ENCODE measurements at regions not wholly inside any gene's neighbourhood (a gene's known extent, or its start where the extent isn't known, plus 50 kb on each side); places are given as distances from the start of the nearest gene placed in this dataset.

DNA sequence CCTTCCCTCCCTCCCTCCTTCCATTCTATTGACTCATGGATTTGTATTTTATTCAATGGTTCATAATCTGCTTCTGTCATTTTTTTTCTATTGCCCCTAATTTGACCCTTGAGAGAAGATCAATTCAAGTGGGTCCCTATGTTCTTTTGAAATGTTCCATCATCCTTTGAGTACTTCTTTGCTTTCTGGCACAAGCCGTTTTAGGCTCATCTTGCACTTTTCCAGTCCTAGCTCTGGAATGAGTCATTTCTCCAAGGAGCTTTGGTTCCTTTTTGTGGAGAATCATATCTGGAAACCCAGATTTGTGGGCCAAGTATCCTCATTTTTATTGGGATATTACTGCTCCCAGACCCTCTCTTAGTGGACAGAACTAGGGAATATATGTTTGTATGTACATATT, 126.8 kb upstream of the PTPN3 start:
- TF ChIP-seq, protein P1, sequence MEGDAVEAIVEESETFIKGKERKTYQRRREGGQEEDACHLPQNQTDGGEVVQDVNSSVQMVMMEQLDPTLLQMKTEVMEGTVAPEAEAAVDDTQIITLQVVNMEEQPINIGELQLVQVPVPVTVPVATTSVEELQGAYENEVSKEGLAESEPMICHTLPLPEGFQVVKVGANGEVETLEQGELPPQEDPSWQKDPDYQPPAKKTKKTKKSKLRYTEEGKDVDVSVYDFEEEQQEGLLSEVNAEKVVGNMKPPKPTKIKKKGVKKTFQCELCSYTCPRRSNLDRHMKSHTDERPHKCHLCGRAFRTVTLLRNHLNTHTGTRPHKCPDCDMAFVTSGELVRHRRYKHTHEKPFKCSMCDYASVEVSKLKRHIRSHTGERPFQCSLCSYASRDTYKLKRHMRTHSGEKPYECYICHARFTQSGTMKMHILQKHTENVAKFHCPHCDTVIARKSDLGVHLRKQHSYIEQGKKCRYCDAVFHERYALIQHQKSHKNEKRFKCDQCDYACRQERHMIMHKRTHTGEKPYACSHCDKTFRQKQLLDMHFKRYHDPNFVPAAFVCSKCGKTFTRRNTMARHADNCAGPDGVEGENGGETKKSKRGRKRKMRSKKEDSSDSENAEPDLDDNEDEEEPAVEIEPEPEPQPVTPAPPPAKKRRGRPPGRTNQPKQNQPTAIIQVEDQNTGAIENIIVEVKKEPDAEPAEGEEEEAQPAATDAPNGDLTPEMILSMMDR (IDR thresholded peaks at IDR 0.05; ENCODE audit: unreplicated experiment in 3 of 3): no peak
- no peak overlapping the region for H3K4me3 Mint-ChIP-seq
- no peak overlapping the region for H3K27ac Mint-ChIP-seq
- no peaks in the 10 kb centered on the region for H3K27me3 Mint-ChIP-seq (ENCODE audit: low read depth)
- peaks cover 8% of the 10 kb centered on the region for H3K4me1 Mint-ChIP-seq
- H3K9me3 Mint-ChIP-seq: peaks cover 2% of the 10 kb centered on the region
- H3K36me3 Mint-ChIP-seq (ENCODE audit: low read depth): no peaks in the 10 kb centered on the region

DNA sequence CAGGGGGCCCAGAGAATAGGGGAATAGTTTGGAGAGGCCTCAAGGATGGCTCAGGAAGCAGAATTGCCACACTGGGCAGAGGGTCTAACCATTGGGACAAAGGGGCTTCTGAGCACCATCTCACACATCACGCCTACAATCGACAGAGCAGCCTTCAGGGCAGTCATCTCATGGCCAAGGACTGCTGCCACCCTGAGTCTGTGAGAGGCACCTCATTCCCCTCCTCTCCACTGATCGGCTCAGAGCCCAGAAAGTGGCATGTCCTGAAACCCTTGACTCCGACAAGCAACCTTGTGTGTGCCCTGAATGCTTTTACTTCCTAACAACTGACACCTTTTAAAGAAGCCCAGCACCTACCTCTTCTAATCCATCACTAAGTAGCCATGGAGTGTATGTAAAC, 128.9 kb upstream of the PTPN3 start:
- Mint-ChIP-seq H3K27me3 (ENCODE audit: low read depth) (no peaks in the 10 kb centered on the region), H3K36me3 (ENCODE audit: low read depth) (no peaks in the 10 kb centered on the region), H3K4me1 (peaks cover 8% of the 10 kb centered on the region), H3K9me3 (peaks cover 2% of the 10 kb centered on the region), H3K27ac (peak overlapping the region in 2 of 3 experiments; percentile 27 to 42), H3K4me3 (no peak overlapping the region)
- TF ChIP-seq, protein P1 (IDR thresholded peaks at IDR 0.05; ENCODE audit: unreplicated experiment in 3 of 3): no peak

DNA sequence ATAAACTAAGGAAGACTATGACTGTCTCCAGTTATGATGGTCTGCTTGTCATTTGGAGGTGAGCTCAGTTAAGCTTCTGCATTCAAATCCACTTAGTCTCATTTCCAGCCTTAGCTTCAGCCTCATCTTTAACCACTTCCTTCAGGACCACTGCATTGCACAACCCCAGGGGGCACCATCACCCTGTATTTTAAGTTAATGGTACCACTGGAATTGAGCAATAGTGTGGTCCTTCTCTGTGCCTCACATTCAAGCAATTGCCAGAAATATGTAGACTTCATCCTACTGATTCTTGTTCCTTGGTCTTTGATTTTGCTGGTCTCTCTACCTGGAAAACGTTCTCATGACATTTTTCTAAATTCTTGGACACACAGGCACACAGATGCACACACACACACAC, 131.5 kb upstream of the PTPN3 start:
- Mint-ChIP-seq H3K27ac (no peak overlapping the region), H3K4me1 (peaks cover 8% of the 10 kb centered on the region), H3K4me3 (no peak overlapping the region), H3K9me3 (peaks cover 2% of the 10 kb centered on the region), H3K36me3 (ENCODE audit: low read depth) (no peaks in the 10 kb centered on the region), H3K27me3 (ENCODE audit: low read depth) (peaks cover 9% of the 10 kb centered on the region)
- TF ChIP-seq, protein P1 (IDR thresholded peaks at IDR 0.05; ENCODE audit: unreplicated experiment in 3 of 3): no peak

DNA sequence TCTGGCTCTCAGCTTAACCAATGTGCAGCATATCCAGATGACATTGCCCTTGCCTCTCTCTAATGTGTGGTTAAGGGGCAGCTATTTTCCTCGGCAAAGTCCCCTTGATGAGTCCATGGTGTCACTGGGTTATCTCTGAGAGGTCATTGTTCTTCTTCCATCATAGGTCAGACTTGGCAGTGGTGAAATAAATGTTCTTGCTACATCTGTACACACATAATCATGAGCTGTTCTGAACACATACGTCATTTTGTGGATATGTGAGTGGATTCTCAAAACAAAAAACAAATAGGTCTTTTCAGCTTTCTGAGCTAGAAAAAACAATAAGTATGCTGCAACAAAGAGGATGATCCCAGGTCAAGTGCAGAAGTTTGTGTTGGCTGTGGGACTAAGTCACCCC, 134.7 kb upstream of the PTPN3 start:
- peaks cover 27% of the 10 kb centered on the region for H3K27me3 Mint-ChIP-seq (ENCODE audit: low read depth)
- no peak overlapping the region for H3K27ac Mint-ChIP-seq
- TF ChIP-seq, protein P1 (IDR thresholded peaks at IDR 0.05; ENCODE audit: unreplicated experiment in 3 of 3): no peak
- H3K36me3 Mint-ChIP-seq (ENCODE audit: low read depth): no peaks in the 10 kb centered on the region
- no peaks in the 10 kb centered on the region for H3K4me1 Mint-ChIP-seq
- no peaks in the 10 kb centered on the region for H3K9me3 Mint-ChIP-seq
- no peak overlapping the region for H3K4me3 Mint-ChIP-seq

DNA sequence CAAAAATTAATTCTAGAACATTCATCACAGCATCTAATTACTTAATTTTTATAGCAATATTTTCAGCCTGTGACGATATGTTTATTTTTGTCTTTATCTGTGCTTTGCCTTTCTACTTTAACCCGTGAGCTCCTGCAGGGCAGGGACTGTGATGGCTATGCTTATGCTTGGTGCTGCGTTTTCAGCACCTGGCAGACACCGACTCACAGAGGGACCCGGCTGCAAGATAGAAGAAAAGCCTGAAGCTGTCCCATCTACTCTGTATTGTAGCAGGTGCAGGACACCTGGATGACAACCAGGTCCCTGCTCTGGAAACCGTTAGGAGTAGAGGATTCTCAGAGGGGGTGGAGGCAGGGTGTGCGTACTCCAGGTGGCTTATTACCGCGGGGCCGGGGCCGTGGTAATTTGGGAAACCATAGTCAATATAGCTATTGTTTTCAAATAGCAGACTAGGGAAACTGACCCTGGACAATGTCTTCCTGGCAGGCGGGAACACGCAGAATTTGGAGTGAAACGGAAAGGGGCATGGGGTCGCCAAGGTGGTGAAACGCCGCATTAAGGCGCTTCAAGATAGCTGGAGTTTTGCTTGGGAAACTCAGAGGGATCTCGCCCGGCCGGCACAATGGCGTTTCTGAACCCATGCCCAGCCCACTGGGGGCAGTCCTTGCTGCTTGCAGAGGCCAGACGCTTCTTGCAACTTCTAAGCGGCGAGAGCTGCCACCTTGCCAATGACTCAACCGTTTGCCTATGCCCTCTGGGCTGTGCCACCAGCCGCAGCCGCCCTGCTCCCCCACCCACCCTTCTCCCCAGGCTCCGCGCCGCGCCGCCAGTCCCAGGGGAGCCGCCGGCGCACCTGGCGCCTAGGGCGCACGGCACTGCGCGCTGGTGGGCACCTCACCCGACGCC, 140.1 kb upstream of the PALM2AKAP2 start:
- H3K4me3 Mint-ChIP-seq: peak overlapping the region; percentile 72 to 76 (median 74)
- H3K36me3 Mint-ChIP-seq (ENCODE audit: low read depth): no peaks in the 10 kb centered on the region
- peaks cover 13% of the 10 kb centered on the region for H3K9me3 Mint-ChIP-seq
- H3K27me3 Mint-ChIP-seq (ENCODE audit: low read depth): peaks cover 76% of the 10 kb centered on the region
- no peak overlapping the region for H3K27ac Mint-ChIP-seq
- TF ChIP-seq, protein P1 (IDR thresholded peaks at IDR 0.05; ENCODE audit: unreplicated experiment in 3 of 3): no peak
- H3K4me1 Mint-ChIP-seq: peaks cover 9% of the 10 kb centered on the region

All from nephron (organoid).